HCT116 (cell line): ENCODE measurements at regions not wholly inside any gene's neighbourhood (a gene's known extent, or its start where the extent isn't known, plus 50 kb on each side); places are given as distances from the start of the nearest gene placed in this dataset.

Source experiments
- ATAC-seq: fragments of 200-7000 bp; cut with Tn5 transposase; 2 replicates; pipeline ENCODE4 v1.9.1; 2020; ENCODE audit warnings: mild to moderate bottlenecking, moderate library complexity
- BruUV-seq: library from RNA; stranded (reverse); fragments of 400-500 nt; replicated peaks from 2 replicates; lab custom pipeline; 2021; lab: Mats Ljungman, UMichigan
- CTCF ChIA-PET: fragments of 300-600 bp; sonication (Branson Sonifier 250); formaldehyde crosslinking; loops from one replicate; lab custom pipeline; 2021; ENCODE audit warnings: antibody characterized with exemption; lab: Charles Lee
- POLR2A ChIA-PET: fragments of 300-600, 350-600 bp; sonication (Branson Sonifier 250); formaldehyde crosslinking; loops from one replicate; lab custom pipeline; 2021; ENCODE audit warnings: antibody characterized with exemption; lab: Charles Lee
- RAD21 ChIA-PET, 2 experiments: fragments of 300-600 bp; sonication (Branson Sonifier 250); formaldehyde crosslinking; loops; one replicate each; lab custom pipeline; 2023; ENCODE audit warnings: low total read pairs in 2 of 2; ENCODE audit not compliant: uncharacterized antibody in 2 of 2, unreplicated experiment in 2 of 2, low non-redundant PET in 1 of 2; lab: Charles Lee
- DNase-seq: peaks from one replicate; pipeline ENCODE4 v3.0.0-alpha.2; 2010; ENCODE audit warnings: low read depth, low spot score
- H2AFZ ChIP-seq: fragments of 200-600 bp; shearing (Covaris generic), sonication (generic); 2 replicates; pipeline ENCODE4 v1.6.1; 2017; ENCODE audit warnings: low read depth, mixed run types, mixed read lengths, antibody characterized with exemption, low read length; ENCODE audit not compliant: poor library complexity, severe bottlenecking
- H3K27ac ChIP-seq: 2 replicates; pipeline ENCODE4 v1.5.1; 2012; ENCODE audit warnings: low read depth, low read length
- H3K27me3 ChIP-seq: fragments of 200-600 bp; sonication (generic); 2 replicates; pipeline ENCODE4 v1.6.1; 2016; ENCODE audit warnings: mixed run types, low read length, mixed read lengths; ENCODE audit not compliant: insufficient read depth
- H3K36me3 ChIP-seq, 2 experiments: fragments of 200-500 bp in 1 of 2; fragments of 200-600 bp in 1 of 2; sonication (Bioruptor generic) in 1 of 2; sonication (generic) in 1 of 2; 2 replicates each; pipeline versions ENCODE4 v1.5.1 to v1.6.1; 2014 to 2016; ENCODE audit warnings: low read length in 2 of 2, inconsistent platforms in 1 of 2, mixed read lengths in 1 of 2, mixed run types in 1 of 2; ENCODE audit not compliant: insufficient read depth in 2 of 2, control insufficient read depth in 1 of 2
- H3K4me1 ChIP-seq, 2 experiments: fragments of 200-600 bp in 1 of 2; sonication (generic) in 1 of 2; 2 replicates each; pipeline versions ENCODE4 v1.5.1 to v1.6.1; 2012 to 2017; ENCODE audit warnings: low read length in 2 of 2, inconsistent platforms in 1 of 2, mild to moderate bottlenecking in 1 of 2, mixed read lengths in 1 of 2, mixed run types in 1 of 2, moderate library complexity in 1 of 2; ENCODE audit not compliant: insufficient read depth in 2 of 2, control insufficient read depth in 1 of 2
- H3K4me2 ChIP-seq: fragments of 200-600 bp; sonication (generic); 2 replicates; pipeline ENCODE4 v1.6.1; 2017; ENCODE audit warnings: mixed run types, low read length, mixed read lengths
- H3K4me3 ChIP-seq, 2 experiments: fragments of 200-600 bp in 1 of 2; sonication (generic) in 1 of 2; replicated peaks in 1 of 2; 2 replicates each; pipeline ENCODE4 v1.5.1; 2011 to 2016; ENCODE audit warnings: low read length in 2 of 2, control low read depth in 1 of 2, low read depth in 1 of 2, mild to moderate bottlenecking in 1 of 2, mixed read lengths in 1 of 2, mixed run types in 1 of 2
- H3K79me2 ChIP-seq: fragments of 200-600 bp; sonication (generic); 2 replicates; pipeline ENCODE4 v1.6.1; 2017; ENCODE audit warnings: mild to moderate bottlenecking, mixed run types, low read length, moderate library complexity, mixed read lengths; ENCODE audit not compliant: insufficient read depth
- H3K9ac ChIP-seq: fragments of 200-600 bp; sonication (generic); 2 replicates; pipeline ENCODE4 v1.6.1; 2016; ENCODE audit warnings: low read length, mixed read lengths
- H3K9me2 ChIP-seq: fragments of 200-600 bp; sonication (generic), shearing (Covaris generic); 2 replicates; pipeline ENCODE4 v1.6.1; 2017; ENCODE audit warnings: mixed run types, mild to moderate bottlenecking, moderate library complexity; ENCODE audit not compliant: insufficient read depth
- H3K9me3 ChIP-seq, 2 experiments: fragments of 200-500 bp in 1 of 2; fragments of 200-600 bp in 1 of 2; sonication (Bioruptor generic) in 1 of 2; sonication (generic) in 1 of 2; 2 replicates each; pipeline ENCODE4 v1.6.1; 2014 to 2017; ENCODE audit warnings: low read length in 2 of 2, mixed read lengths in 2 of 2, inconsistent platforms in 1 of 2, low read depth in 1 of 2, mild to moderate bottlenecking in 1 of 2, mixed run types in 1 of 2, moderate library complexity in 1 of 2; ENCODE audit not compliant: control insufficient read depth in 1 of 2, insufficient read depth in 1 of 2
- H4K20me1 ChIP-seq: fragments of 200-600 bp; sonication (generic), shearing (Covaris generic); 2 replicates; pipeline ENCODE4 v1.6.1; 2017; ENCODE audit warnings: mixed run types, mild to moderate bottlenecking, moderate library complexity; ENCODE audit not compliant: insufficient read depth
- ATF3 ChIP-seq: IDR thresholded peaks from 2 replicates; pipeline ENCODE4 v1.6.1; 2012
- CTCF ChIP-seq, 3 experiments: fragments of 200-600 bp in 1 of 3; sonication (generic) in 1 of 3; IDR thresholded peaks in 2 of 3; conservative IDR thresholded peaks in 1 of 3; 2 replicates each; pipeline ENCODE4 v1.5.1; 2012 to 2017; ENCODE audit warnings: low read depth in 2 of 3, low read length in 2 of 3, antibody characterized with exemption in 1 of 3, borderline replicate concordance in 1 of 3, control low read depth in 1 of 3, mild to moderate bottlenecking in 1 of 3, mixed read lengths in 1 of 3, mixed run types in 1 of 3, moderate library complexity in 1 of 3; ENCODE audit not compliant: insufficient read depth in 1 of 3
- EGR1 ChIP-seq: IDR thresholded peaks from 2 replicates; pipeline ENCODE4 v1.6.1; 2012; ENCODE audit warnings: low read depth
- ELF1 ChIP-seq: IDR thresholded peaks from 2 replicates; pipeline ENCODE4 v1.6.1; 2012; ENCODE audit warnings: low read depth, borderline replicate concordance
- EZH2 ChIP-seq: fragments of 200-600 bp; sonication (generic); IDR thresholded peaks from 2 replicates; pipeline ENCODE4 v1.6.1; 2017; ENCODE audit warnings: antibody characterized with exemption, mixed run types
- FOSL1 ChIP-seq: IDR thresholded peaks from 2 replicates; pipeline ENCODE4 v1.6.1; 2012; ENCODE audit warnings: low read depth
- POLR2A ChIP-seq: IDR thresholded peaks from 2 replicates; pipeline ENCODE4 v1.7.0; 2011; ENCODE audit warnings: borderline replicate concordance; ENCODE audit not compliant: insufficient read depth, insufficient read length; ENCODE audit errors: extremely low read depth
- REST ChIP-seq: IDR thresholded peaks from 2 replicates; pipeline ENCODE4 v1.6.1; 2012; ENCODE audit warnings: low read depth
- SIN3A ChIP-seq: IDR thresholded peaks from 2 replicates; pipeline ENCODE4 v1.6.1; 2012; ENCODE audit warnings: low read depth
- SRF ChIP-seq: IDR thresholded peaks from 2 replicates; pipeline ENCODE4 v1.6.1; 2012; ENCODE audit warnings: low read depth
- ZBTB33 ChIP-seq: IDR thresholded peaks from 2 replicates; pipeline ENCODE4 v1.6.1; 2011; ENCODE audit warnings: mild to moderate bottlenecking, low read length, moderate library complexity; ENCODE audit not compliant: insufficient replicate concordance; ENCODE audit errors: extremely low read depth
- ZFX ChIP-seq: fragments of 450-650 bp; IDR thresholded peaks from 2 replicates; pipeline ENCODE4 v1.6.1; 2017
- ZNF274 ChIP-seq: fragments of 200-500 bp; sonication (Bioruptor generic); IDR thresholded peaks from 2 replicates; pipeline ENCODE4 v1.6.1; 2014; ENCODE audit warnings: mild to moderate bottlenecking, low read depth, low read length, inconsistent platforms
- intact Hi-C: fragments of 100-400 bp; cut with micrococcal nuclease; formaldehyde crosslinking; loops from 2 replicates; pipeline ENCODE4 v1.10.0; 2022

- Histone ChIP-seq H3K9ac (no peak overlapping the region), H3K4me3 (no peak overlapping the region), H2AFZ (no peak overlapping the region), H3K4me1 (no peaks in the 10 kb centered on the region), H3K4me2 (no peak overlapping the region), H3K9me3 (no peaks in the 10 kb centered on the region), H3K27ac (no peak overlapping the region), H3K79me2 (no peaks in the 10 kb centered on the region), H4K20me1 (no peaks in the 10 kb centered on the region), H3K36me3 (no peaks in the 10 kb centered on the region), H3K27me3 (peaks cover 5% of the 10 kb centered on the region; the same call in 1 of the 2 replicates), H3K9me2 (no peaks in the 10 kb centered on the region)
- ATAC-seq (no peak), DNase-seq (no peak)
- ChIA-PET CTCF (no interaction called here), RAD21 (no interaction called here), POLR2A (no interaction called here)
- TF ChIP-seq REST: no peak
- no peak for TF ChIP-seq CTCF (IDR thresholded peaks at IDR 0.05 in 2 of 3, conservative IDR thresholded peaks at IDR 0.05 in 1 of 3; ENCODE audit: borderline replicate concordance in 1 of 3, insufficient read depth in 1 of 3, low read depth in 2 of 3, low read length in 2 of 3)
- no peak for TF ChIP-seq SRF
- no peak for TF ChIP-seq ZNF274
- no peak for TF ChIP-seq ZFX
- no peak for TF ChIP-seq EGR1
- TF ChIP-seq ELF1: no peak
- TF ChIP-seq EZH2: no peak
- no peak for TF ChIP-seq ATF3
- TF ChIP-seq POLR2A: no peak
- TF ChIP-seq ZBTB33: no peak
- TF ChIP-seq FOSL1: no peak
- TF ChIP-seq SIN3A: no peak
- no TSS peak for BruUV-seq
- intact Hi-C loops: no loop called here
These were observed 225.2 kb upstream of the TCERG1L start for GRCh38 chr10:131536676-131537075.
